NCI-H1092 treated with DMSO at 0.1 percent for 48 hours (cell line): ENCODE measurements at regions not wholly inside any gene's neighbourhood (a gene's known extent, or its start where the extent isn't known, plus 50 kb on each side); places are given as distances from the start of the nearest gene placed in this dataset.

Source experiments
- DNase-seq: peaks from one replicate; lab custom pipeline; 2025; lab: John Stamatoyannopoulos, UW

DNA sequence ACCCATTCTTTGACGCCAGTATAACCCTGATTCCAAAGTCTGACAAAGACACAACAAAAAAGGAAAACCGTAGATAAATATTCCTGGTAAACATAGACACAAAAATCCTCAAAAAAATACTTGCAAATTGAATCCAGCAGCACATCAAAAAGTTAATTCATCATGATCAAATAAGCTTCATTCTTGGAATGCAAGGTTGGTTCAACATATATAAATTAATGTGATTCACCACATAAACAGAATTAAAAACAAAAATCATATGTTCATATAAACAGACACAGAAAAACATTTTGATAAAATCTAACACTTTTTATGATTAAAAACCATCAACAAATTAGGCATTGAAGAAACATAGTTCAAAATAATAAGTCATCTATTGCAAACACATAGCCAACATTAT is 324.2 kb upstream of the TRPC7 start:
- DNase-seq = no peak

DNA sequence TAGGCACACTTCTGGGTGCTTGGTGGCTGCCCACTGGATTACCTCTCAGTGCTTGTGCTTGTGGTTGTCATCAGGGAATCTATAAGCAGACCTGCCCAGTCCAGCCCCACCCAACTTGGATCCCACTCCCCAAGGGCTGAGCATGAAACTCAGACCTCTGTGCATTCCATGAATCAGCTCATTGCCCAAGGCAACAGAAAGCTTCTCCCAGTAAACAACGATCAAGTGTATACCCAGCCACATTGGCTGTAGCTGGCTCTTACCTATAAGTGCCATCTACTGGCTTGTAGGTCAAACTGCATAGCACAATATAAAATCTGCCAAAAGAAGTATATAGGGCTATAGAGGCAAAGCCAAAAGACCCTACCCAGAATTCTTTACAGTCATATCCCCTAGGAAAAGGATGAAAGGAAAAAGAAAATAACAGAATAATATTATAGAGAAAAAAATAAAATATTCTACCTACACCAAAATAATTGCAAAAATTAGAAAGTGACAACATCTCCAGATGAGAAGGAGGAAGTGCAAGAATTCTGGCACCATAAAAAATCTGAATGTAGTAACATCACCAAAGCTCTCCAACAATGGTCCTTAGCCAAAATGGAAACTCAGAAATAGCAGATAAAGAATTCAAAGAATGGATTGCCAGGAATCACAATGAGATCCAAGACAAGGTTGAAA is 321.0 kb upstream of the TRPC7 start:
- peak; percentile 0 for DNase-seq

DNA sequence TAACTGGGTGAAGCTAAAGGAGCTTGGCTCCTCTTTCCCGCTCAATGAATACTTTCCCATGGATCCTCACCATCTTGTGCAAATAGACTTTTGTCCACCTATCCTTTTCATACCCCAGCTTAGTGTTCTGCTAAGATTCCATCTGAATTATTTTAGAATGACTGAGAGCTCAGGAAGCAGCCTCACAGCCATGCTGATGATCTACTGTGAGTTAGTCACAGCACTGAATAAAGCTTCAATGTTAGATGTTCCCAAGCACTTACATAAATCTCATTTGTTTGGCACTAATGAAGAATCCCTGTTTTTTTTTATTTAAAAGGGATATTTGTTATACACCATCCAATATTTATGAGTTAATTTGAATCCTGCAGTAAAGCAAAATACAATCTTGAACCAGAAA is 317.6 kb upstream of the TRPC7 start:
- no peak for DNase-seq

DNA sequence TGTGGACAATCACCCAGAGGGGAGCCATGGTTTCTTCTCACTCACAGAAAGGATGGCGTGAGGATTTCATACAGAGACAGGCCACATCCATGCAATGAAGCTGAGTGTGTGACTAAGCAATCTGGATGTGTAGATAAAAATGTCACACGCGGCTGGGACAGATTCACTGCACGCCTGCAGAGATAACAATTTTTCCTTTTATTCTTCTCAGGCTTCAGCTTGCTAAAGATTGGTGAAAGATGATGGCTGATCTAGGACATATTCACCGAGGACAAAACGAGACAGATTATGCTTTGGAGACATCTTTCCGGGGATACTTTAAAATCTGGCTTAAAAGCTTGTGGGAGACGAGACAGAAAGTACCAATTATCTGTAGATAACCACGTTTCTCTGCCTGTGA is 313.9 kb upstream of the TRPC7 start:
- no peak for DNase-seq

DNA sequence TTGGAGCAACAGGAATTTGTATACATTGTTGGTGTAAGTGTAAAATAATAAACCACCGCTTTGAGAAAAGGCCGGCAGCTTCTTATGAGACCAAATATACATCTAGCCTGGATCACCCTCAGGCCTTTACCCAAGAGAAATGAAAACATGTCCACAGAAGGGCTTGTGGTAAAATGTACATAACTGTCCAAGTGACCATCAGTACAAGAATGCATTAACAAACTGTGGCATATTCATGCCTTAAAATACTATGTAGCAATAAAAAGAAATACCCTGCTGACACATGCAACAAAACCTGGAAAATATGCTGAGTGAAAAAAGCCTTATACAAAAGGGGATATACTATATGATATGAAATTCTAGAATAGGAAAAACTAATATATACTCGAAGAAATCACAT is 311.9 kb upstream of the TRPC7 start:
- no peak for DNase-seq

DNA sequence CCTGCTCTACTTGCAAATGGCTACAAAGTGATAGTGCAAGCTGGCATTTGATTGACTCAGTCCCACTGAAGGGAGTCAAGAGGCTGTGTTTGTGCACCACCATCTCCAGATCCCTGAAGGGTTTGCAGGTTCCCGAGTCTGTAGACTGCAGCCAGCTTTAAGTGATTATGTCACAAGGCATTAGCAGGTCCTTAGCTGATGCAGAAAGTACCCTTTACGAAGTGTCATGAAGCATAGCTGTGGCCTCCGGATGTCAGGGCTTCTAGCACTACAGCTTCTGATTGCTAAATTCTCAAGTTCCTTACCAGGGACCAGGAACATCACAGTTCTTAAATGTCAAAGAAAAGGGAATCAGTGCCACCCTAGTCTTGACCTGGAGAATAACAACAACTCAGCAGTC is 311.3 kb upstream of the TRPC7 start:
- DNase-seq = no peak

DNA sequence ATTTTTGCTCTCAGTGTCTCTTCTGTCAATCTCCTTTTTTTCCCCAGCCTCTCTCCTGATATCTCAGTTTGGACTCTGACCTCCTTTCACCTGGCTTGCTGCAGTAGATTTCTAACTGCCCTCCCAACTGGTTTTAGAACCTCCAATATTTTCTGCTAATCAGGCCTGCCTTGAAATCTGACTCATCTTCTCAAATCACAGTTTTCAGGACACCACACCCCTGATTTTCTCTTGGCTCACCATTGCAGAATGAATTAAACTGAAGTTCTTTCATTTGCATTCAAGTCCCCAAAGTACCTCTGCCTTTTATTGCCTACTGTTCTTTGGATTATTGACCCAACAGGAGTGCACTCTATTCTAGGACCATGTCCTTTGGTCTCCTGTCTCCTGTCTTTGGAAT is 310.4 kb upstream of the TRPC7 start:
- no peak for DNase-seq

DNA sequence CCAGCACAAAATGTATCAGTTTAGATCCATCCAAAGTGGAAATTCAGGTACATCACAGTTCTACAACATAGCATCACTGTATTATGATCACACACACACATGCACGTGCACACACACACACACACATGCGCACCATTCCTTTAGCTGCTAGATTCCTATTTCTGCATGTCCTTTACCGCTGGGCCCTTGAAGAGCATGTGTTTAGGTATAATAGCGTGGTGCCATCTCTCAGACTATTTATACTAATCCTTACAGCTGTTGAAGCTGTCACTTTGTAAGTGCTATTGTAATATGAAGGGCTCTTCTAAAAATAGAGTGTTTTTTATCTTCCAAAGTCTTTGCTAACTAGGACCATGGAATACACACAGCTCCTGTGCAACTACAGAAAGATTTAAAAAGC is 308.8 kb upstream of the TRPC7 start:
- no peak for DNase-seq

DNA sequence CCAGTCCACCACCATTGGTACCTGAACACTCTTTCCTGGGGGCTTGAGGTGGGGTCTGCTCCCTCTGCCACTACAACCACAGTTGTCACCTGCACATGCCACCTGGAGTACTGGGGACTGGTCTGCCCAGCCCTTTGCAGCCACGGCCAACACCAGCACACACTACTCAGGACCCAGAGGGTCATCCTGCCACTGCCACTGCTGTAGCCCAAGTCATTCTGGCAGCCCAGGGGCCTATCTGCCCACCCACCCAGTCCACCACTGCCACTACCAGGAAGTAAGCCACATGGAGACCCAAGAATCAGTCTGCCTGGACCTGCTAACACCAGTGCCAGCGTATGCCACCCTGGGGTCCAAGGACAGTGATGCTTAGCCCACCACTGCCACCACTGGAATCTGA is 302.4 kb upstream of the TRPC7 start:
- no peak for DNase-seq

DNA sequence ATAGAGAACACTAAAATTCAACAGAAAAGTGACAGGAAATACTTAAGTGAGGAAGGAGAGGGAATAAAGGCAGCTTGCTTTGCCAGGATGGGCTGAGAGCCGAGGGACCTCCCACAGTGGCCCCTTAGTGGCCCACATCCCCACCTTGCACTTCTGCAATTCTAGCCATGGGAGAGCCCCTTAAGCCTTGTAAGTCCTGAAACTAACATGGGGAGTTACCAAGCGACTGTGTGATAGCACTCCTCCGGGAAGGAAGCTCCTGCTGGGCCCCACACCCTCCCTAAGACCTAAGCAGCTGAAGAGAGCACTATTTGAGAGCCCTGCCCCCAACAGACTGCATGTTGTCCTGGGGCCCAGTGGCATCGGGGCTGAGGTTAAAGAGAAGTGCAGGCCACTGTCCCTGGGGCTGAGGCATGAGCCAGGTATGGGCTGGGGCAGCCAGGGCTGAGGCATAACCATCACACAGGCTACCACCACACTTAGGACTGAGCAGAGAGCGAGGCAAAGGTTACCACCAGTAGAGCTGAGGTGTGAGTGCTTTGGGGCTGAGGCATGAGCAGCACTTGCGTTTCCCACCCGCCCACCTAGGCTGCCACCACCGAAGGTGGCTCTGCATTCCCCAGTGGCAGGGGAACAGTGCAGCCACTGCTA is 301.8 kb upstream of the TRPC7 start:
- DNase-seq = no peak

DNA sequence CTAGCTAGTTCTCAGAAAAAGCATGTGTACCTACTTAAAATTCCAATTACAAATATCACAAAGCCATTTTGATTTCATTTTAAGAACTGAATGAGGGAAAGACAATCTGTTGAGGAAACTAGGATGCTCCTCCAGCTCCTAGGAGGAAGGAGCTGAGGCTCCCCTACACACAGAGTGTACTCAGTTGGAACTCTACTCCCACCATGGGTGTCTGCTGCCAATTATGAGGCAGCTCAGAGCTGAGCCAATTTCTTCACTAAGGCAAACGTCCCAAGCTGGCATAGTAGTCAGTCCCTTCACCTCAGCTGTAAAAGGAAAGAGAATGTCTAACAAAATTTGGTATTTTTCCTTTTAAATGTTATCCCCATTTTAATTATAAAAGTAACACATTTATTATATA is 300.0 kb upstream of the TRPC7 start:
- no peak for DNase-seq

DNA sequence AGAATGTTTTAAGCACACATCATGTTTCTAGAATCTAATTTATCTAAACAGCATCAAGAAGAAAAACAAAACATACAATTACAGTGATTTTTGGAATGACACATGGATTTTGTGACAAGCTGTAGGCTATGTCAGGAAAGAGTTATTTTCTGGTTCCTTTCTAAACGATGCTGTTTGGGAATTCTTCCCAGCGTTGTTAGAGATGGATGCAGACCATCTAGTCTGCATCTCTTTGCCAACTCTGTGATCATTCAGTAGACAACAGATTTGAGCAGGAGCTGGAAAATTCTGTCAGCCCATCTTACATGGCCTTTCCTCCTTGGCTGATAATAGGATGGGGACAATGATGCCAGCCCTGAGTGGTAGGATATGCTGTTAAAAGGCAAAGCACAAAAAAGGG is 295.7 kb upstream of the TRPC7 start:
- DNase-seq = no peak

DNA sequence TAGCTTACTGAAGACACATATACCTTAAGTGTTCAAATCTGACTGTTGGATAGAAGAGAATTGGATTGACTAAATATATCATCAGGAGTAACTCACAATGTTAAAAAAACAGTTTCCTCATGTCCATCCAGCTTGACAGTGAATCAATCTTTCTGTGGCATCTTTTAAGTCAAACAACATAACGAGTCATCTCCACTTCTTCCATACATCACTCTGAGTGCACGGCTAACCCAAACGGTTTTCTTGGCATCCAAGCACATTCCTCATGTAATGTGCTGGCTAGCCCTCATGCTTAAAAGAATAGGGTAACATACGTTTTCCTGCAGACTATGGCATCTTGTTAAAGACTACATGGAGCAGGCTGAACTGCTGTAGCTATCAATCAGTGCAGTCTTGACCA is 291.5 kb upstream of the TRPC7 start:
- no peak for DNase-seq

DNA sequence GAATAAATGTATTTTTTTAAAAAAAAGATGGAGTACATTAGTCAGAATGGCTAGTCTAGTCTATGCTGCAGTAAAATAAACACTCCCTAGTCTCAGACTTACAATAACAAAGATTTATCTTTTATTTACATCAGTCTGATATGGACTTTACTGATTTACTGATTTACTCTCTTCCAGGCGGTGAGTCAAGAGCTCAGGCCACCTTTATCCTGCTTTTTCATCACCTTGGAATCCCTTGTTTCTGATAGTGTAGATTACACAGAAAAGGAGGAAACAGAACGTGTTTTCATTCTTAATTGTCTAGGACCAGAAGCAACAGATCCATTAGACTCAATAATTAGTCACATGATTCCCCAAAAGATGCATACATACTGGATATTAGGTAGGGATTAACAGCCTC is 290.1 kb upstream of the TRPC7 start:
- no peak for DNase-seq

DNA sequence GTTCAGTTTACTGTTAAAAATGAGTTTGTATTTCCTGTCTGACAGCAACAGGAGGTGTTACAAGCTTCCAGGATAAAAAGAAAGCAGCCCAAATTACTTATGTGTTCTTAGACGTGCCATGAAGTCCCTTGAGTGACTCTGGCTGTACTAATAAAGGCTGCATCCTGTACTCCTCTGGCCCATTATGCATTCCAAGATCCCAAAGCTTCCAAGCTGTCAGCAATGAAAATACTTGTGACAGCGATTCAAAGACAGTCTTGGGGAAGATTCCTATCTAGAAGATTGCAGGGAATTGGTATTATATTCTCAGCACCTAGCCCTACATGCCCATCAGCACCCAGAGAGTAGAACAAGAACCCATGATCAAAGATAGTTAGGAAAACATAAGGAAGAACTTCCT is 281.6 kb upstream of the TRPC7 start:
- DNase-seq = no peak

DNA sequence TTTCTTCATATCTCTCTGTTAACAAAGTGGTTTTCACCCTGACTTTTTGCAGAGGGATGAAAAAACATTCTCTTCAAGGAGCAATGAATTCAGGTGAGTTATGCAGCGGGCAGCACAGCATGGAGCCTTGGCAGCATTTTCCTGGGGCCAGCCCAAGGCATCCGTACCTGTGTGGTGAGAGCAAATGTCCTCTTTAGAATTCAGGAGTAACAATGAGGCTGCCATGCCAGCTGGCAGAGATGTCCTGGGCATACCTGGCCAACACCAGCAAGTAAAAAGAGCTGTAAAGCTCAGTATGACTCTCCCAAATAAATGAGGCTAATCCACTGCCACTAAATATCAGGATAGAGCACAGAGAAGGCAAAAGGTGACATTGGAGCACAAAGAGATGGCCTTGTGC is 277.6 kb upstream of the TRPC7 start:
- no peak for DNase-seq

DNA sequence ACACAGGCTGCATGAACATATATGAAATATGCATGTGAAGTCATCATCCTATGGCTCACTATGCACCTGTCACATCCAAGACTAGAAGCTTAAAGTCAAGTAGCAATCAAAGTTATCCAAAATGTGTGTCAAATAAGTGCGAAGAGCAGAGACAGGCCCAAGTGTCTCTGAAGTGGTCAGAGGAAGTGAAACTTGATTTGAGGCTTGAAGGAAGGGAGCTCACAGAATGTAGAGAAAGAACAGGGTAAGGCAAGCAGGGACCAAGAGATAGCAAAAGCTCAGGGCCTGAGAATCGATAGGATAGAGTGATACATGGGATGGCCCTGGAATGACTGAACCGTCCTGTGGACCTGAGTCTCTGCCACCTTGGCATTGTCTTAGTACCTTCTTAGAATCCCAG is 274.3 kb upstream of the TRPC7 start:
- DNase-seq = no peak

DNA sequence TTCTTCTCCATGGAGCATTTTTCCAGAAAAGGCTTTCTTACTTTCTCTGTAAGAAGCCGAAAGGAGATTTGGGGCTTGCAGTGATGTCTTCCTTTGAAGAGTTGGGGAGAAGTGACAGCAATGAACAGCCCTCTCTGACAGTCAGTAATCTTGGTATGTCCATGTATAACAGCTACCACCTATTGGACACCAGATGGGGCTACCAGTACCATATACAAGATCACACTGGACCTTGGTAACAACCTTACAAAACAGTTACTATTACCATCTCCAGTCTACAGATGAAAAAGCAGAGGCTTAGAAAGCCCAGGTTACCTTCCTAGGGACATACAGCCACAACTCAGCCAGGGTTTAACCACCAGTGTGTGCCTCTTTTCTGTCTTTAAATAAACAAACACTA is 272.7 kb upstream of the TRPC7 start:
- DNase-seq = no peak

DNA sequence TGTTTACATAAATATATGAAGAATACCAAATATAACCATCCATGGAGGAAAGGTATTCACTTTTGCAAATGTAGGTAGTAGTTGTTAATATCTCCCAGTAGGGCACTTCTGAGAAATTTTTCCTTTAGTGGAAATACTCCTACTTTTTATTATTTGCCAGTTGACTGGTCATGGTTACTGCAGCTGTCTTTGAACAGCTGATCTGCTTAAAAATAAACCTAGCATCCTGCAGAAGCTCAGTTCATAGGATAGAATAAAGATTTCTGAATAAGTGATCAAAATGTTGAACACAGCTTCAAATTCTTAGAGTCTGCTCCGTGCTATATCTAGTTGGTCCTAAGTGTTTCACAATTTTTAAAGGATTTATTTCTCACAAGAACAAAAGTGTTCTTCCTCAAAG is 270.7 kb upstream of the TRPC7 start:
- DNase-seq = no peak

DNA sequence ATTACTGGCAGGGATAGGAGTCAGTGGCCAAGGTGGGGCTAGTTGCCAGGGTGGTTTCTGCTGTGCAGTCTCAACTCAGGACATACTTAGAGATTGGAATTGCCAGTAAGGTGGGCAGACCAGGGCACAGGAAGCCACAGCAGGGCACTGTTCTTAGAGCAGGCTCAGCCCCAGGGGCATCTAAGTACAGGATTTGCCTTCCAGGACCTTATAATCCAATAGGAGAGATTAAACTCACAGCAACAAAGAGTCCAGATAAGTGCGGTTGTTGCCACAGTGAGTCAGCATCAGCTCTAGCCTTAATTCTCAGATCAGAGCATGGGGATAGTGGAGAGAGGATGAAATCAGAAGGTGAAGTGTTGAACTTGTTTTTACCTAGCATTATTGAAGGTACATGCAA is 265.8 kb upstream of the TRPC7 start:
- no peak for DNase-seq

DNA sequence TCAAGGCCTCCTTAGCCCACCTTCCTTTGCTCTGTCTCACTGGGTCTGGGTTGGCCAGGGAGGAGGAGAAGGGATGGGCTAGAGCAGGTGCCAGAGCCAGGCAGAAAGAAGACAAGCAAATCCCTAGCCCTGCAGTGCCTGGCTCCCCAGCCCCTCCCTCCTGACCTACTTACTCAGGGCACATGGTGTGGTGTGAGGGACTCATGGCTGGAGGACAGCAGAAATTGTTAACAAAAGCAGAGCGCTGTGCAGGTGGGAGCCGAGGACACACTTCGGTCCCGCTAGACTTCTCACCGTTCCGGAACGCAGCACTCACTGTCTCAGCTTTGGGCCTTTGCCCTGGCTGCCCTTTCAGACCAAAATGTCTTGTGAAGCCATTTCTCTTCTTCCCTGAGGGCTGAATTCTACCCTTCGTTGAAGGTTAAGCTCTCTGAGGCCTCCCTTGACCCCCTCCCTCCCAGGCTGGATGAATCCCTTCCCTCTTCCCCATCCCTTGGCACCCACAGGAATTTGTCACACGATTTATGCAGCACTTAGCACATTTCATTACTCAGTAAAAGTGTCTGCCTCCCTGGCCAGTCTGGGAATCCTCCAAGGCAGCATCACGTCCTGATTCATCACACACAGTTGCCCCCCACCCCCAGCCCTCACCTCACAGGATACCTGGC is 263.9 kb upstream of the TRPC7 start:
- DNase-seq = no peak

DNA sequence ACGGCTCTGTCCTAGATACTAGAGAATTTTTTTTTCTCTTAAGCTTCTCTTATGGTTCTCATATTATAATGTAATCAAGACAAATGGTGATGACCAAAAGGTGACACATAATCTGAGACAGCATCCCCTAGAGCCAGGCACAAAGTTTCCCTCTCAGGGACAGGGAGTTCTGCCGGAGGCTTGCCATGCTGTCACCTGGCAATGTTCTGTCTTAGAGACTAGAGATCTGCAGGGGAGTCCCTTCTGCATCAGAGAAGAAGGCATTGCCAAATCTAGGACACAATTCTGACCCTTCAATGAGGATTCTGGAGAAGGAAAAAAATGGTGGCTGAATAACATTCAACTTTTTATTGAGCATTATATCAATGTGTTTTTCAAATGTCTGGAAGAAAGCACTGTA is 261.2 kb upstream of the TRPC7 start:
- no peak for DNase-seq

DNA sequence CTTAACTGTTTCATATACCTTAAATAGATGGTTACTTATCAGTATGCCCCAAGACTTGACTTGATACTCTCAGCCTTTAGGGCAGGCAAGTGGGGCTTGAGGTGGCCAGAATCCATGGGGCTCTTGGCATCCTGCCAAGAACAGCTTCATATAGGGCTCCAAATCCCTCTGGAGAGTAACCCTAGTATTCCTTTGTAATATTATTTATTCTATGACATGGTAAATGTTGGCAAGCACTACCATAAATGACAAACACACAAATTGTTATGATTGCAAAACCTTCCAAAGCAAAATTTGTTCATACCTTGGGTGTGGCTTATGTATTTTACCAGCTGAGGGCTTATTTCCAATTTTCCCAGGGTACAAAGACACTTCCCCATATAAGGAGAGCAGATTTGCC is 257.4 kb upstream of the TRPC7 start:
- DNase-seq = no peak

DNA sequence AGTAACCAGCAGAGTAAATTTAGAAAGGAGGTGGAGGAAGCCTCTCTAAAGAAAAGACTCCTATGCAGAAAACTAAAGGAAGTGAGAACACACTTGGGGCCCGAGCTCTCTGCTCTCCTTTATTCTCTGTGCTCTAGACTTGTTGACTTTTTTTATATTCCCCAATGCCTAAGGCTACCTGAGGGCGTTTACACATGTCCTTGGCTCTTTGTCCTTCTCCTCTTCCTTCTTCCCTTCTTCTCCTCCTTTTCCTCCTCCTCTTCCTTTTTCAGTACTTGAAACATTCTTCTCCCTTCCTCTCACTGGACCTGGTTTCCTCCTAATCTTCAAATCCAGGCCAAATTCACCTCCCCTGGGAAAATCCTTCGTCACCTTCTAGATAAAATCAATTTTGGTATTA is 256.4 kb upstream of the TRPC7 start:
- DNase-seq = no peak
